ENCODE measurements at regions not wholly inside any gene's neighbourhood (a gene's known extent, or its start where the extent isn't known, plus 50 kb on each side); places are given as distances from the start of the nearest gene placed in this dataset.

DNA sequence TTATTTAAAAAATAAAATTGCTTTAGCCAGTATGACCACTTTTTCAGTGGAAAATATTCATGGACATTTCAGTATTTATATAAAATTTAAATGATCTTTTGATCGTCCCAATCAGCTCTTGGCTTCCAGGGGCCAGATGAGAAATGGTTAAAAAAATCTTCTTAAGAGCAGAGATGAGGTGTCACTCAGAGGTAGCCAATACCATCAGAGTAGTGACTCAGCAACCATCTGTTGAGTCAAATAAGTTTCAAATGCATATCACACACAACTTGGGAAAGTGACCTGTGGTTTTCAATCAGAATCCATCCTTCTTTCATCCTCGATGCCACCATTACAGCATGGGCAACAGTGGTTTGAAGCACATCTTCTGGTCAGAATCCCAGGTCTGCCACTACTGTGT, 958.8 kb upstream of the NR2F2 start:
- TF ChIP-seq, protein P1, sequence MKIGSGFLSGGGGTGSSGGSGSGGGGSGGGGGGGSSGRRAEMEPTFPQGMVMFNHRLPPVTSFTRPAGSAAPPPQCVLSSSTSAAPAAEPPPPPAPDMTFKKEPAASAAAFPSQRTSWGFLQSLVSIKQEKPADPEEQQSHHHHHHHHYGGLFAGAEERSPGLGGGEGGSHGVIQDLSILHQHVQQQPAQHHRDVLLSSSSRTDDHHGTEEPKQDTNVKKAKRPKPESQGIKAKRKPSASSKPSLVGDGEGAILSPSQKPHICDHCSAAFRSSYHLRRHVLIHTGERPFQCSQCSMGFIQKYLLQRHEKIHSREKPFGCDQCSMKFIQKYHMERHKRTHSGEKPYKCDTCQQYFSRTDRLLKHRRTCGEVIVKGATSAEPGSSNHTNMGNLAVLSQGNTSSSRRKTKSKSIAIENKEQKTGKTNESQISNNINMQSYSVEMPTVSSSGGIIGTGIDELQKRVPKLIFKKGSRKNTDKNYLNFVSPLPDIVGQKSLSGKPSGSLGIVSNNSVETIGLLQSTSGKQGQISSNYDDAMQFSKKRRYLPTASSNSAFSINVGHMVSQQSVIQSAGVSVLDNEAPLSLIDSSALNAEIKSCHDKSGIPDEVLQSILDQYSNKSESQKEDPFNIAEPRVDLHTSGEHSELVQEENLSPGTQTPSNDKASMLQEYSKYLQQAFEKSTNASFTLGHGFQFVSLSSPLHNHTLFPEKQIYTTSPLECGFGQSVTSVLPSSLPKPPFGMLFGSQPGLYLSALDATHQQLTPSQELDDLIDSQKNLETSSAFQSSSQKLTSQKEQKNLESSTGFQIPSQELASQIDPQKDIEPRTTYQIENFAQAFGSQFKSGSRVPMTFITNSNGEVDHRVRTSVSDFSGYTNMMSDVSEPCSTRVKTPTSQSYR (CRISPR knock-in tag; IDR thresholded peaks at IDR 0.05): no peak
- no peak for TF ChIP-seq CREM (CRISPR knock-in tag; IDR thresholded peaks at IDR 0.05)
- TF ChIP-seq, protein P2, sequence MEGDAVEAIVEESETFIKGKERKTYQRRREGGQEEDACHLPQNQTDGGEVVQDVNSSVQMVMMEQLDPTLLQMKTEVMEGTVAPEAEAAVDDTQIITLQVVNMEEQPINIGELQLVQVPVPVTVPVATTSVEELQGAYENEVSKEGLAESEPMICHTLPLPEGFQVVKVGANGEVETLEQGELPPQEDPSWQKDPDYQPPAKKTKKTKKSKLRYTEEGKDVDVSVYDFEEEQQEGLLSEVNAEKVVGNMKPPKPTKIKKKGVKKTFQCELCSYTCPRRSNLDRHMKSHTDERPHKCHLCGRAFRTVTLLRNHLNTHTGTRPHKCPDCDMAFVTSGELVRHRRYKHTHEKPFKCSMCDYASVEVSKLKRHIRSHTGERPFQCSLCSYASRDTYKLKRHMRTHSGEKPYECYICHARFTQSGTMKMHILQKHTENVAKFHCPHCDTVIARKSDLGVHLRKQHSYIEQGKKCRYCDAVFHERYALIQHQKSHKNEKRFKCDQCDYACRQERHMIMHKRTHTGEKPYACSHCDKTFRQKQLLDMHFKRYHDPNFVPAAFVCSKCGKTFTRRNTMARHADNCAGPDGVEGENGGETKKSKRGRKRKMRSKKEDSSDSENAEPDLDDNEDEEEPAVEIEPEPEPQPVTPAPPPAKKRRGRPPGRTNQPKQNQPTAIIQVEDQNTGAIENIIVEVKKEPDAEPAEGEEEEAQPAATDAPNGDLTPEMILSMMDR (IDR thresholded peaks at IDR 0.05): no peak
- TF ChIP-seq, protein P3, sequence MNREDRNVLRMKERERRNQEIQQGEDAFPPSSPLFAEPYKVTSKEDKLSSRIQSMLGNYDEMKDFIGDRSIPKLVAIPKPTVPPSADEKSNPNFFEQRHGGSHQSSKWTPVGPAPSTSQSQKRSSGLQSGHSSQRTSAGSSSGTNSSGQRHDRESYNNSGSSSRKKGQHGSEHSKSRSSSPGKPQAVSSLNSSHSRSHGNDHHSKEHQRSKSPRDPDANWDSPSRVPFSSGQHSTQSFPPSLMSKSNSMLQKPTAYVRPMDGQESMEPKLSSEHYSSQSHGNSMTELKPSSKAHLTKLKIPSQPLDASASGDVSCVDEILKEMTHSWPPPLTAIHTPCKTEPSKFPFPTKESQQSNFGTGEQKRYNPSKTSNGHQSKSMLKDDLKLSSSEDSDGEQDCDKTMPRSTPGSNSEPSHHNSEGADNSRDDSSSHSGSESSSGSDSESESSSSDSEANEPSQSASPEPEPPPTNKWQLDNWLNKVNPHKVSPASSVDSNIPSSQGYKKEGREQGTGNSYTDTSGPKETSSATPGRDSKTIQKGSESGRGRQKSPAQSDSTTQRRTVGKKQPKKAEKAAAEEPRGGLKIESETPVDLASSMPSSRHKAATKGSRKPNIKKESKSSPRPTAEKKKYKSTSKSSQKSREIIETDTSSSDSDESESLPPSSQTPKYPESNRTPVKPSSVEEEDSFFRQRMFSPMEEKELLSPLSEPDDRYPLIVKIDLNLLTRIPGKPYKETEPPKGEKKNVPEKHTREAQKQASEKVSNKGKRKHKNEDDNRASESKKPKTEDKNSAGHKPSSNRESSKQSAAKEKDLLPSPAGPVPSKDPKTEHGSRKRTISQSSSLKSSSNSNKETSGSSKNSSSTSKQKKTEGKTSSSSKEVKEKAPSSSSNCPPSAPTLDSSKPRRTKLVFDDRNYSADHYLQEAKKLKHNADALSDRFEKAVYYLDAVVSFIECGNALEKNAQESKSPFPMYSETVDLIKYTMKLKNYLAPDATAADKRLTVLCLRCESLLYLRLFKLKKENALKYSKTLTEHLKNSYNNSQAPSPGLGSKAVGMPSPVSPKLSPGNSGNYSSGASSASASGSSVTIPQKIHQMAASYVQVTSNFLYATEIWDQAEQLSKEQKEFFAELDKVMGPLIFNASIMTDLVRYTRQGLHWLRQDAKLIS (CRISPR knock-in tag; IDR thresholded peaks at IDR 0.05; ENCODE audit: borderline replicate concordance): no peak
- no peak for TF ChIP-seq NR3C1 (CRISPR knock-in tag; conservative IDR thresholded peaks at IDR 0.05; ENCODE audit: low read depth)
- TF ChIP-seq ETV6 (CRISPR knock-in tag; IDR thresholded peaks at IDR 0.05): no peak
- no peak for TF ChIP-seq NFYB (CRISPR knock-in tag; conservative IDR thresholded peaks at IDR 0.05; ENCODE audit: low read depth)
- TF ChIP-seq, protein P4, sequence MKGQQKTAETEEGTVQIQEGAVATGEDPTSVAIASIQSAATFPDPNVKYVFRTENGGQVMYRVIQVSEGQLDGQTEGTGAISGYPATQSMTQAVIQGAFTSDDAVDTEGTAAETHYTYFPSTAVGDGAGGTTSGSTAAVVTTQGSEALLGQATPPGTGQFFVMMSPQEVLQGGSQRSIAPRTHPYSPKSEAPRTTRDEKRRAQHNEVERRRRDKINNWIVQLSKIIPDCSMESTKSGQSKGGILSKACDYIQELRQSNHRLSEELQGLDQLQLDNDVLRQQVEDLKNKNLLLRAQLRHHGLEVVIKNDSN (CRISPR knock-in tag; IDR thresholded peaks at IDR 0.05): no peak
- TF ChIP-seq, protein P5, sequence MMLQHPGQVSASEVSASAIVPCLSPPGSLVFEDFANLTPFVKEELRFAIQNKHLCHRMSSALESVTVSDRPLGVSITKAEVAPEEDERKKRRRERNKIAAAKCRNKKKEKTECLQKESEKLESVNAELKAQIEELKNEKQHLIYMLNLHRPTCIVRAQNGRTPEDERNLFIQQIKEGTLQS (CRISPR knock-in tag; conservative IDR thresholded peaks at IDR 0.05): no peak
- no peak for TF ChIP-seq ZNF317 (CRISPR knock-in tag; IDR thresholded peaks at IDR 0.05; ENCODE audit: borderline replicate concordance, low read depth)
- TF ChIP-seq, protein P6, sequence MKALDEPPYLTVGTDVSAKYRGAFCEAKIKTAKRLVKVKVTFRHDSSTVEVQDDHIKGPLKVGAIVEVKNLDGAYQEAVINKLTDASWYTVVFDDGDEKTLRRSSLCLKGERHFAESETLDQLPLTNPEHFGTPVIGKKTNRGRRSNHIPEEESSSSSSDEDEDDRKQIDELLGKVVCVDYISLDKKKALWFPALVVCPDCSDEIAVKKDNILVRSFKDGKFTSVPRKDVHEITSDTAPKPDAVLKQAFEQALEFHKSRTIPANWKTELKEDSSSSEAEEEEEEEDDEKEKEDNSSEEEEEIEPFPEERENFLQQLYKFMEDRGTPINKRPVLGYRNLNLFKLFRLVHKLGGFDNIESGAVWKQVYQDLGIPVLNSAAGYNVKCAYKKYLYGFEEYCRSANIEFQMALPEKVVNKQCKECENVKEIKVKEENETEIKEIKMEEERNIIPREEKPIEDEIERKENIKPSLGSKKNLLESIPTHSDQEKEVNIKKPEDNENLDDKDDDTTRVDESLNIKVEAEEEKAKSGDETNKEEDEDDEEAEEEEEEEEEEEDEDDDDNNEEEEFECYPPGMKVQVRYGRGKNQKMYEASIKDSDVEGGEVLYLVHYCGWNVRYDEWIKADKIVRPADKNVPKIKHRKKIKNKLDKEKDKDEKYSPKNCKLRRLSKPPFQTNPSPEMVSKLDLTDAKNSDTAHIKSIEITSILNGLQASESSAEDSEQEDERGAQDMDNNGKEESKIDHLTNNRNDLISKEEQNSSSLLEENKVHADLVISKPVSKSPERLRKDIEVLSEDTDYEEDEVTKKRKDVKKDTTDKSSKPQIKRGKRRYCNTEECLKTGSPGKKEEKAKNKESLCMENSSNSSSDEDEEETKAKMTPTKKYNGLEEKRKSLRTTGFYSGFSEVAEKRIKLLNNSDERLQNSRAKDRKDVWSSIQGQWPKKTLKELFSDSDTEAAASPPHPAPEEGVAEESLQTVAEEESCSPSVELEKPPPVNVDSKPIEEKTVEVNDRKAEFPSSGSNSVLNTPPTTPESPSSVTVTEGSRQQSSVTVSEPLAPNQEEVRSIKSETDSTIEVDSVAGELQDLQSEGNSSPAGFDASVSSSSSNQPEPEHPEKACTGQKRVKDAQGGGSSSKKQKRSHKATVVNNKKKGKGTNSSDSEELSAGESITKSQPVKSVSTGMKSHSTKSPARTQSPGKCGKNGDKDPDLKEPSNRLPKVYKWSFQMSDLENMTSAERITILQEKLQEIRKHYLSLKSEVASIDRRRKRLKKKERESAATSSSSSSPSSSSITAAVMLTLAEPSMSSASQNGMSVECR (CRISPR knock-in tag; IDR thresholded peaks at IDR 0.05; ENCODE audit: borderline replicate concordance): no peak
- TF ChIP-seq, protein P7, sequence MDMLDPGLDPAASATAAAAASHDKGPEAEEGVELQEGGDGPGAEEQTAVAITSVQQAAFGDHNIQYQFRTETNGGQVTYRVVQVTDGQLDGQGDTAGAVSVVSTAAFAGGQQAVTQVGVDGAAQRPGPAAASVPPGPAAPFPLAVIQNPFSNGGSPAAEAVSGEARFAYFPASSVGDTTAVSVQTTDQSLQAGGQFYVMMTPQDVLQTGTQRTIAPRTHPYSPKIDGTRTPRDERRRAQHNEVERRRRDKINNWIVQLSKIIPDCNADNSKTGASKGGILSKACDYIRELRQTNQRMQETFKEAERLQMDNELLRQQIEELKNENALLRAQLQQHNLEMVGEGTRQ (CRISPR knock-in tag; IDR thresholded peaks at IDR 0.05): no peak
